GM19099 (cell line): ENCODE measurements at regions not wholly inside any gene's neighbourhood (a gene's known extent, or its start where the extent isn't known, plus 50 kb on each side); places are given as distances from the start of the nearest gene placed in this dataset.

ENCODE experiments used
- POLR2A ChIP-seq: IDR thresholded peaks from 3 replicates; pipeline ENCODE4 v1.6.1; 2011; ENCODE audit warnings: low read depth; ENCODE audit not compliant: insufficient read length; ENCODE audit errors: extremely low read depth

DNA sequence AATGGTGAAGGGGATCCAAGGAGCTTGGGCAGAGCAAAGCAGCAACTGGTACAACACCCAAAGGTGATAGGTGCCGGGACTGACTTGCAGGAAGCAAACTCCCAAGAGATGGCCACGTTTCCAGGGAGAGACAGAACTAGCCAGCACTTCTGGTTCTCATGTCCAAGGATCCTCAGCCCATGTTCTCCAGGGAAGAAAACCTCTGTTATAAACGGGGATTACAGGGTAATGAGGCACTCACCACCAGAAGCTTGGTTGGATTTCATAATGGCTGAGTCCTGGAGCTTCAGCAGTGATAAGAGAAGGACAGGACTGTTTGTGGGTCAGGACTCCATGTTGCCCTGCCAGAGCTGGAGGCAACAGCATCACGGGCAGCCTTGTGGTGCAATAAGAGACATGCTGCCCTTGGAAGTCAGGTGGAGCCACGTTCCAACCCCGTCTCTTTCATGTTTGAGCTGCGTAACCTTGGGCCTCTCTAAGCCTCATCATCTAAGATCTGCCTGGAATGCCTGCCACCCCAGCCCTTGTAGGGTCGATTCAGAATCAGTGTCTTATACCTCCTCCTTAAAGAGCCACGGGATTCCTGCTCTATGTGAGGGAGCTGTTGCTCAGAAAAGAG, 181.0 kb downstream of the ABHD5 start:
- TF ChIP-seq POLR2A, result no peak

DNA sequence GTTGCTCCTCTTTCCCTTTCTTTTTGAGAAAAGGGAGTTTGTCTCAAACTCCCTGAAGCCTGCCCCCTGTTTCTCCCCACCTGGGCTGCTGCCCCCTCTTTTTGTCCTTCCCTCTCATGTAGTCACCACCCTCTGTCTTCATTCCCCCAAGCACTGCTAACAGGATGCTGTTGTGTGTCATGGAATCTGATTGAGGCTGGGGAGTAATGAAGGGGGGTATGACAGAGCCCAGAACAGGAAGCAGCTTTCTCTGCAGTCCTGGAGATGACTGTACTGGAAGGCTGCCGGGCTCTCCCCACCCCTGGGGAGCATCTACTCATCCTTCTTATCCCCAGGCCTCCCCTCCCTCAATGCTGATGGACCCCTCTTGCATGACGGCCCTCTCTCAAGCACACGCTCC, 181.6 kb downstream of the ABHD5 start:
- no peak for TF ChIP-seq POLR2A

DNA sequence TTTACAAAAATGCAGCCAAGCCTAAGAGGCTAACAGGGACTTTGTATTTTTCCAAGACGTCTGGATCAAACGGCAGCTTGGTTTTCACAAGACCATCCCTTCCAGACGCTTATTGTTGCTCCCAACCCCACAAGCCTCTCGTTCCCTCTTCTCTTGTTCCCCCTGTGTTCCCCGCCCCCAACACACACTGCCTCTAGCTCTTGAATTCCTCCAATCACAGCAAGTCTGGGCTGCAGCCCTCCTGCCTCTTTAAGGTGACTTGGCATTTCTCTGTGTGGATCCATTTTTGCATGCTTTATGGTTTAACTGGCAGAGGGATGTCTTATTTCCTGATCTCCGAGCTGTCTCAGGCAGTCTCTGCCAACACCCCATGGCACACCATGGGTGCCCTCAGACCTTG, 182.2 kb downstream of the ABHD5 start:
- no peak for TF ChIP-seq POLR2A

GRCh38 chr3:43873723-43874122, 183.0 kb downstream of the ABHD5 start:
- no peak for TF ChIP-seq POLR2A

GRCh38 chr3:43874290-43874689, 183.6 kb downstream of the ABHD5 start:
- TF ChIP-seq POLR2A, result no peak

DNA sequence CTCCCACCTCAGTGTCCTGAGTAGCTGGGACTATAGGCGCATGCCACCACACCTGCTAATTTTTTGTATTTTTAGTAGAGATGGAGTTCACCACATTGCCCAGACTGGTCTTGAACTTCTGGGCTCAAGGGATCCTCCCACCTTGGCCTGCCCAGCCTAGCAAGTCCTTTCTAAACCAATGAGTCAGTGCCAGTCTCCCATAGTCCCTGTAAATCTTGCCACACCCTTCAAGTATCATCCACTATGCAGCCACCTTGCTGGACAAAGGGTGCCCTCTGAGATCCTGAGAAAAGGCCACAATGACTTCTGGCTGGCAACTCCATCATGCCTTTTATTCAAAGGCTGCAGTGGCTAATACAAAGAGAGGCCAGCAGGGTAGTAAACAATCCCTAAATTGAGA, 184.0 kb downstream of the ABHD5 start:
- TF ChIP-seq POLR2A, result no peak

DNA sequence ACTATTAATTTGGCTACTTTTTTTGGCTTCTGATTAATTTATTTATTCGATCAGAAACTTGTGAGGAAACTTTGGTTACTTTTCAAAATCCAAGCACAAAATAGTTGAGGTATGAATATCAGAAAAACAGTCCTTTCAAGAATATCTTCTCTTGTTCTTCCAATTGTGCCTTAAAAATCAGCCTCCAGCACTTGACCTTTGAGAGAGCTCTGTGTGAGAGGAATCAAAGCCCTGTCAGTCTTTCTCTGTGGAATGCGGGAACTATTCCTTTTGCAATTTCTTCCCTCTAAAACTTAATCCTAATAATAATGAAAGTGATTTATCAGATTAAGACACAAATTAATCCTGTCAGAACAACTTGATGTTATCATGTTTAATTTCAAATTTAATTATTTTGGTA, 185.9 kb downstream of the ABHD5 start:
- no peak for TF ChIP-seq POLR2A

GRCh38 chr3:43879166-43879565, 188.4 kb downstream of the ABHD5 start:
- no peak for TF ChIP-seq POLR2A

- TF ChIP-seq POLR2A, result no peak
Observed at GRCh38 chr3:43882976-43883680, 192.4 kb downstream of the ABHD5 start.

- TF ChIP-seq POLR2A, result no peak
Observed at GRCh38 chr3:43883729-43884396, 193.1 kb downstream of the ABHD5 start.

DNA sequence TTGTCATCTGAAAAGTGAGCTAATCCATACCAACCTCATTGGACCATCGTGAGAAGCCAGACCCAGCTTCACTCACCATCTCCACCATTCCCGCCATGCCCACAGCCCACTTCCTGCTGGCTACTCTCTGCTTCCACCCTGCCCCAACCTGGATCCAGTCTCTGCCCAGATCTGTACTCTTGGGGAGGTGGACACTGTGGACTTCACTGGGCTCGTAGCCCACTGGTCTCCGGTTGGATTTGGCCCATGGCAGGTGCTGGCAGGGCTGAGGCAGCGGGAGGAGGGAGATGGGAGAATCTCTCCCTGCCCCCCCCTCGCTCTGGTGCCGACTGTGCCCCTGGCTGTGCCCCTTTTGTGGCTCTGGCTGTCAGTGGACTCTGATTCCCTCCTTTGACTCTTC, 193.8 kb downstream of the ABHD5 start:
- TF ChIP-seq POLR2A, result no peak

DNA sequence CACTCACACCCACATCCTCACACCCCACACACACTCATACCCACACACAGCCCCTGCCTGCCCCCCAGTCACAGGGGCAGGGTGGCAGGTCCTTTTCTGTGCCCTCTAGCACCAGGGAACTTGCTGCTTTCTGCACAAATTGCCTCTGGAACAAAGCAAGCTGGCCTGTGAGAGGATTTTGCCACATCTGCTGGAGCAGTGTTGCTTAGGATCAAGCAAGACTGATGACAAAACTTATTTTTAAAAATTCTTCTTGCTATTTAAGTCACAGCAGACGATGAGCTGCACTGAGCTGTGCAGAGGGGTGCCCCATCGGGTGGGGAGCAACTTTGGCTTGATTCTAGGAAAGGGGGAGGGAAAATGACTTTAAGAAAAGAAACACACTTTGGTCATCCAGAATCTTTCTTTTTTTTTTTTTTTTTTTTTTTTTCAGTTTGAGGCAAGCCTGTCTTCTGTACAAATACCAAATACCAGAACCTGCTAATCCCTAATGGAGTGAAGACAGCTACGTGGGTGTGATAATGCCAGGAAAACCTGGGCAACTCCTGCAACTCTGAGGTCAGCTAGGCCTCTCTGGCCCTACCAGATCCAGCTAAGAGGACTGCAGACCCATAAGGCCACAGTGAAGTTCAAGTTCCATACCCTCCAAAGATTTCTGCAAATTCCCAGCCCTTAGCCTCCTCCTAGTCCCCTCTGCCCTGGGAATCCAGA, 195.3 kb downstream of the ABHD5 start:
- TF ChIP-seq POLR2A, result no peak

DNA sequence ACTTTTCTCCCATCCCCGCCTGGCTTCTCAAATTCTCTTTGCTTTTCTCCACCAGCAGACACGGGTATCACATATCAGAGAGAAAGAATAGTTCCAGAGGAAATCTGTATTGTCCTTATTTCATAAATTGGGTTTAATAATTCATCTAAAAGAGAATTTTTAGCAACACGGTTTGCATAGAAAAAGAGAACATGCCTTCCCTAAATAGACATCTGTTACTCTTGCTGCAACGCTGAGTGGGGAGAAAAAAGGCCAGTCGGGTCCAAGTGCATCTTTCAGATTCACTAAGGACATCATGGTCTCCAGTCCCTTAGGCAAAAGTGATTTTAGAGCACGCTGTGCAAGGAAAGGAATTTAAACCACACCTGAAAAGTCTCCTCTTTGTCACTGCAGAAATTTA, 201.3 kb downstream of the ABHD5 start:
- no peak for TF ChIP-seq POLR2A

- no peak for TF ChIP-seq POLR2A
Observed at GRCh38 chr3:43892526-43892925, 201.8 kb downstream of the ABHD5 start.

DNA sequence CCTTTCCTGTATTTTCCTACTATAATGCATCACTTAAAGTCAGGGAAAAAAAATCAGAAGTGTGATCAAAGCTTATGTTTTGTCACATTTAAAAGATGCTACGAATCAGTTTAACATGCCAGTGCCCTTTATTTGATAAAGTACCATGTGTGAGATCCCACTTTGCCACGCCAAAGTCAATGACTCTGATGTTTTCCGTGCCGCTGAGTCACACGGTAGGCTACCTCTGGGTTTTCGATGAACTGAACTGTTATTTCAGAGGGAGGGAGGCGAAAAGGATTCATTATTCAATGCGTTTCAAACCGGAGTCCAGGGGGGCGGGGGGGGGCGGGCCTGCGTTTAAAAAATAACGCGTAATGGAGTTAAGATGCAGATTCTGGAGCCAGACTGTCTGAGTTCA, 203.0 kb downstream of the ABHD5 start:
- no peak for TF ChIP-seq POLR2A

GRCh38 chr3:43894176-43895049, 203.7 kb downstream of the ABHD5 start:
- no peak for TF ChIP-seq POLR2A

DNA sequence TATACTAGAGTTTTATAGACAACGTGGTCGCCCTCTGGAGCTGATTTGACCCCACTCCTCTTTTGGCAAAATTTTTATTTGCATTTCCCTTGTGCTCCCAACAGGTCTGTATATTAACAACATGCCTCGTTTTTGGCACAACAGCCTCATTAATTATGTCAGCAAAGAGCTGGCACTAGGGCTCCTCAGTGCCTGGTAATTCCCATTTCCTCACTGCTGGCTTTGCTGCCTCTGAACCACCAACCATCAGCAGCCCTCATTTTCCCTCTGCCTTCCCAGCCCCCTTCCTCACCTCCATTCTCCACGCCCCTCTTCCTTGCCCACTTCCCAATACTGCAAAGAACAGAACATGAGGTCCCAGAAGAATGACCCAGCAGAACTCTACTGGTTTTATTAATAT, 204.8 kb downstream of the ABHD5 start:
- no peak for TF ChIP-seq POLR2A
